ENCODE measurements at regions not wholly inside any gene's neighbourhood (a gene's known extent, or its start where the extent isn't known, plus 50 kb on each side); places are given as distances from the start of the nearest gene placed in this dataset.

DNA sequence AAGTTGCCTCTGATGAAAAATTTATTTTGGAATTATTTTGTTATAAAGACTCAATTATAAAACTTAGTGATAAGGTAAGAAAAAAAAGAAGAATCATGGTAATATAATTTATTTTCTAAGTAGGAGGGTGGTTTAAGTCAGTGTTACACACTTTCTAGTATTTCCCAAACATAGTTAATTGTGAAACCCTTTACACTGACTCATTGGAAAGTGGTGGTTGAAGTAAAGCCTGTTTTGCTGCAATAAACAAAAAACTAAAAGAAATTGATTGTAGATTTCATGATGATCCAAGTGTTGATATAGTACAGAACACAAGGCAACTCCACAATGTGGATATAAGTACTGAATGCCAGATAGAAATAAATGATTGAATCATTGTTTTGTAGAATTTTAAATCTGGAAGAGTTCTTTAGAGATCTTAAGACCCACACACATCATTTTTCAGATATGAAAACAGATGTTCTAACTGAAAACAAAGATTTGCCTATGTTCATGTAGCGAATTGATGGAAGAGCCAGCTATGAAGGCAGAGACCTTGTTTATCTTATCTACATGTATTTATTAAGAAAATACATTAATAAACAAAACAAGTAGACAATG lies 539.8 kb downstream of the PRELID2 start:
- Histone ChIP-seq H3K4me1 (ENCODE audit: insufficient read depth, low read length, severe bottlenecking) (no peaks in the 10 kb centered on the region), H3K36me3 (ENCODE audit: insufficient read depth, low read length) (no peaks in the 10 kb centered on the region), H3K27ac (ENCODE audit: low read depth, low read length, poor library complexity, severe bottlenecking) (no peak overlapping the region), H3K9ac (ENCODE audit: low read length) (no peak overlapping the region), H3F3A (ENCODE audit: insufficient read depth, low read length) (no peaks in the 10 kb centered on the region), H3K27me3 (ENCODE audit: insufficient read depth, low read length) (no peaks in the 10 kb centered on the region), H3K9me2 (ENCODE audit: low read depth, low read length) (no peaks in the 10 kb centered on the region), H4K20me1 (ENCODE audit: insufficient read depth, low read length) (no peaks in the 10 kb centered on the region), H3K4me2 (ENCODE audit: low read length) (no peak overlapping the region), H3K4me3 (ENCODE audit: low read depth, low read length, poor library complexity, severe bottlenecking) (no peak overlapping the region), H3K79me2 (ENCODE audit: insufficient read depth, low read length) (no peaks in the 10 kb centered on the region), H3K9me3 (ENCODE audit: low read length) (no peaks in the 10 kb centered on the region), H2AFZ (ENCODE audit: low read length) (no peak overlapping the region)
- TF ChIP-seq, protein P1, sequence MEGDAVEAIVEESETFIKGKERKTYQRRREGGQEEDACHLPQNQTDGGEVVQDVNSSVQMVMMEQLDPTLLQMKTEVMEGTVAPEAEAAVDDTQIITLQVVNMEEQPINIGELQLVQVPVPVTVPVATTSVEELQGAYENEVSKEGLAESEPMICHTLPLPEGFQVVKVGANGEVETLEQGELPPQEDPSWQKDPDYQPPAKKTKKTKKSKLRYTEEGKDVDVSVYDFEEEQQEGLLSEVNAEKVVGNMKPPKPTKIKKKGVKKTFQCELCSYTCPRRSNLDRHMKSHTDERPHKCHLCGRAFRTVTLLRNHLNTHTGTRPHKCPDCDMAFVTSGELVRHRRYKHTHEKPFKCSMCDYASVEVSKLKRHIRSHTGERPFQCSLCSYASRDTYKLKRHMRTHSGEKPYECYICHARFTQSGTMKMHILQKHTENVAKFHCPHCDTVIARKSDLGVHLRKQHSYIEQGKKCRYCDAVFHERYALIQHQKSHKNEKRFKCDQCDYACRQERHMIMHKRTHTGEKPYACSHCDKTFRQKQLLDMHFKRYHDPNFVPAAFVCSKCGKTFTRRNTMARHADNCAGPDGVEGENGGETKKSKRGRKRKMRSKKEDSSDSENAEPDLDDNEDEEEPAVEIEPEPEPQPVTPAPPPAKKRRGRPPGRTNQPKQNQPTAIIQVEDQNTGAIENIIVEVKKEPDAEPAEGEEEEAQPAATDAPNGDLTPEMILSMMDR (IDR thresholded peaks at IDR 0.05; ENCODE audit: low read length): no peak
- no peak for TF ChIP-seq EZH2 (IDR thresholded peaks at IDR 0.05; ENCODE audit: borderline replicate concordance, low read length)

GRCh38 chr5:145294331-145294730 lies 540.8 kb downstream of the PRELID2 start:
- TF ChIP-seq, protein P1 (IDR thresholded peaks at IDR 0.05; ENCODE audit: low read length): no peak
- TF ChIP-seq EZH2 (IDR thresholded peaks at IDR 0.05; ENCODE audit: borderline replicate concordance, low read length): no peak
- Histone ChIP-seq H3K4me1 (ENCODE audit: insufficient read depth, low read length, severe bottlenecking) (no peaks in the 10 kb centered on the region), H2AFZ (ENCODE audit: low read length) (no peak overlapping the region), H4K20me1 (ENCODE audit: insufficient read depth, low read length) (no peaks in the 10 kb centered on the region), H3F3A (ENCODE audit: insufficient read depth, low read length) (no peaks in the 10 kb centered on the region), H3K4me2 (ENCODE audit: low read length) (no peak overlapping the region), H3K9me2 (ENCODE audit: low read depth, low read length) (no peaks in the 10 kb centered on the region), H3K9me3 (ENCODE audit: low read length) (no peaks in the 10 kb centered on the region), H3K27ac (ENCODE audit: low read depth, low read length, poor library complexity, severe bottlenecking) (no peak overlapping the region), H3K4me3 (ENCODE audit: low read depth, low read length, poor library complexity, severe bottlenecking) (no peak overlapping the region), H3K9ac (ENCODE audit: low read length) (no peak overlapping the region), H3K36me3 (ENCODE audit: insufficient read depth, low read length) (no peaks in the 10 kb centered on the region), H3K79me2 (ENCODE audit: insufficient read depth, low read length) (no peaks in the 10 kb centered on the region), H3K27me3 (ENCODE audit: insufficient read depth, low read length) (no peaks in the 10 kb centered on the region)

DNA sequence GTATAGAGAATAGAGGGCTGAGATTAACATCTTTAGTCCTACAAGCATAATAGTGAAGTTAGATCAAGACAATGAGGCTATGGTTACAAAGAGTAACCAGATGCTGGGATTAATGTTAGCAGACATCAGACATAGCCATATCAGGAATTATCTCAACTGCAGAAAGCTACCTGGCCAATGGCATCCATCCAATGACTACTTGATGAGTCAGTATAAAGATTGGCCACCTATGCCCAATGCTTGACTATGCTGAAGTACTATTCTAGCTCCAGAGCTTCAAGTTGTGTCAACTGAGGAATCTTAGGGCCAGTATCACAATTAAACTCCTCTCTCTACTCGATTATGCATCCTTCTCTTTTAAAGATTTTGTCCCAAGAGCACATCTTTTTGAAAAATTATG lies 541.4 kb downstream of the PRELID2 start:
- Histone ChIP-seq H3K4me1 (ENCODE audit: insufficient read depth, low read length, severe bottlenecking) (no peaks in the 10 kb centered on the region), H3K4me2 (ENCODE audit: low read length) (no peak overlapping the region), H3K36me3 (ENCODE audit: insufficient read depth, low read length) (no peaks in the 10 kb centered on the region), H3K9ac (ENCODE audit: low read length) (no peak overlapping the region), H4K20me1 (ENCODE audit: insufficient read depth, low read length) (no peaks in the 10 kb centered on the region), H3K27me3 (ENCODE audit: insufficient read depth, low read length) (no peaks in the 10 kb centered on the region), H3K79me2 (ENCODE audit: insufficient read depth, low read length) (no peaks in the 10 kb centered on the region), H3K9me2 (ENCODE audit: low read depth, low read length) (no peaks in the 10 kb centered on the region), H3F3A (ENCODE audit: insufficient read depth, low read length) (no peaks in the 10 kb centered on the region), H2AFZ (ENCODE audit: low read length) (no peak overlapping the region), H3K27ac (ENCODE audit: low read depth, low read length, poor library complexity, severe bottlenecking) (no peak overlapping the region), H3K9me3 (ENCODE audit: low read length) (no peaks in the 10 kb centered on the region), H3K4me3 (ENCODE audit: low read depth, low read length, poor library complexity, severe bottlenecking) (no peak overlapping the region)
- TF ChIP-seq, protein P1 (IDR thresholded peaks at IDR 0.05; ENCODE audit: low read length): no peak
- TF ChIP-seq EZH2 (IDR thresholded peaks at IDR 0.05; ENCODE audit: borderline replicate concordance, low read length): no peak

Data from OCI-LY1 (cell line).